NCI-H2196 treated with DMSO at 0.1 percent for 48 hours (cell line): ENCODE measurements at regions not wholly inside any gene's neighbourhood (a gene's known extent, or its start where the extent isn't known, plus 50 kb on each side); places are given as distances from the start of the nearest gene placed in this dataset.

Source experiments
- DNase-seq: peaks from one replicate; lab custom pipeline; 2025; ENCODE audit not compliant: unreplicated experiment; lab: John Stamatoyannopoulos, UW

- no peak for DNase-seq
These were observed 132.0 kb upstream of the FSTL4 start for GRCh38 chr5:133744051-133744959.

- no peak for DNase-seq
These were observed 130.2 kb upstream of the FSTL4 start for GRCh38 chr5:133742431-133742988.

- no peak for DNase-seq
These were observed 129.5 kb upstream of the FSTL4 start for GRCh38 chr5:133741818-133742355.

GRCh38 chr5:133741396-133741795 is 129.1 kb upstream of the FSTL4 start:
- no peak for DNase-seq

GRCh38 chr5:133739181-133739780 is 126.9 kb upstream of the FSTL4 start:
- DNase-seq: no peak

- no peak for DNase-seq
These were observed 125.9 kb upstream of the FSTL4 start for GRCh38 chr5:133738271-133738670.

- no peak for DNase-seq
These were observed 124.2 kb upstream of the FSTL4 start for GRCh38 chr5:133736512-133736911.

GRCh38 chr5:133735346-133735745 is 123.0 kb upstream of the FSTL4 start:
- no peak for DNase-seq

GRCh38 chr5:133734916-133735315 is 122.6 kb upstream of the FSTL4 start:
- DNase-seq: no peak

GRCh38 chr5:133732536-133732935 is 120.2 kb upstream of the FSTL4 start:
- no peak for DNase-seq

GRCh38 chr5:133731951-133732350 is 119.6 kb upstream of the FSTL4 start:
- no peak for DNase-seq

GRCh38 chr5:133730866-133731265 is 118.5 kb upstream of the FSTL4 start:
- no peak for DNase-seq

- no peak for DNase-seq
These were observed 118.0 kb upstream of the FSTL4 start for GRCh38 chr5:133730346-133730745.

GRCh38 chr5:133729800-133730199 is 117.5 kb upstream of the FSTL4 start:
- DNase-seq: no peak

GRCh38 chr5:133728475-133728874 is 116.1 kb upstream of the FSTL4 start:
- no peak for DNase-seq

GRCh38 chr5:133727636-133728035 is 115.3 kb upstream of the FSTL4 start:
- no peak for DNase-seq

GRCh38 chr5:133723651-133724366 is 111.5 kb upstream of the FSTL4 start:
- DNase-seq: no peak

- no peak for DNase-seq
These were observed 110.8 kb upstream of the FSTL4 start for GRCh38 chr5:133723126-133723525.

GRCh38 chr5:133721365-133721764 is 109.0 kb upstream of the FSTL4 start:
- no peak for DNase-seq

GRCh38 chr5:133718457-133718856 is 106.1 kb upstream of the FSTL4 start:
- DNase-seq: no peak

- no peak for DNase-seq
These were observed 104.3 kb upstream of the FSTL4 start for GRCh38 chr5:133716532-133717183.
